Gastrocnemius medialis (tissue), 4 donors: ENCODE measurements at regions not wholly inside any gene's neighbourhood (a gene's known extent, or its start where the extent isn't known, plus 50 kb on each side); places are given as distances from the start of the nearest gene placed in this dataset.
"Not testable (repeated sequence)": the region's sequence is repeated elsewhere in the genome, so short reads cannot be mapped to it uniquely, and the experiment has no call there.

Source experiments
- ATAC-seq, 2 donors: fragments of 150-250 bp; one replicate each; pipeline ENCODE4 v1.9.1; 2016
- DNase-seq, 2 donors: peaks; one replicate each; pipeline ENCODE4 v3.0.0-alpha.2; 2019
- H3K27ac ChIP-seq, 4 donors: fragments of 200-600 bp; sonication (generic); 1 replicate in 1 of 4; 2 replicates in 3 of 4; pipeline ENCODE4 v1.5.1; 2016 to 2018; ENCODE audit warnings: mild to moderate bottlenecking in 2 of 4, moderate library complexity in 1 of 4
- H3K27me3 ChIP-seq, 3 donors: fragments of 200-600 bp; sonication (generic) in 2 of 3; 1 replicate in 1 of 3; 2 replicates in 2 of 3; pipeline versions ENCODE4 v1.5.1 to v1.6.0; 2016 to 2019; ENCODE audit warnings: mild to moderate bottlenecking in 1 of 3, moderate library complexity in 1 of 3
- H3K36me3 ChIP-seq, 2 donors: fragments of 200-600 bp; sonication (generic) in 1 of 2; one replicate each; pipeline ENCODE4 v1.5.1; 2017 to 2018
- H3K4me1 ChIP-seq, 2 donors: fragments of 200-600 bp; sonication (generic) in 1 of 2; one replicate each; pipeline ENCODE4 v1.5.1; 2016 to 2017; ENCODE audit warnings: mild to moderate bottlenecking in 2 of 2
- H3K4me3 ChIP-seq, 4 donors: fragments of 200-600 bp; sonication (generic) in 3 of 4; 1 replicate in 1 of 4; 2 replicates in 3 of 4; pipeline ENCODE4 v1.5.1; 2016 to 2019; ENCODE audit warnings: mild to moderate bottlenecking in 2 of 4
- H3K9me3 ChIP-seq, 3 donors: fragments of 200-600 bp; sonication (generic) in 2 of 3; 1 replicate in 1 of 3; 2 replicates in 2 of 3; pipeline ENCODE4 v1.5.1; 2016 to 2019
- POLR2A ChIP-seq, 2 donors: fragments of 450-650 bp; IDR thresholded peaks; one replicate each; pipeline ENCODE4 v1.6.1; 2017; ENCODE audit warnings: antibody characterized with exemption in 2 of 2, mild to moderate bottlenecking in 2 of 2, moderate library complexity in 2 of 2
- in situ Hi-C, 4 donors: fragments of 200-750 bp; cut with MboI; loops; one replicate each; pipeline versions ENCODE4 v1.15.0 to v1.8.0; 2017; ENCODE audit warnings: low sequenced_read_pairs in 4 of 4
- intact Hi-C: fragments of 100-400 bp; cut with DNase I; formaldehyde crosslinking; loops from one replicate; pipeline ENCODE4 v1.15.1; 2023; ENCODE audit warnings: low total_unique reads
- TF ChIP-seq, protein P1 (sequence below), 5 experiments: fragments of 450-650 bp in 3 of 5; fragments of 200-600 bp in 2 of 5; sonication (generic) in 2 of 5; IDR thresholded peaks in 4 of 5; conservative IDR thresholded peaks in 1 of 5; 1 replicate in 4 of 5; 2 replicates in 1 of 5; pipeline ENCODE4 v1.5.1; 2016 to 2019; ENCODE audit warnings: antibody characterized with exemption in 5 of 5, mild to moderate bottlenecking in 3 of 5, moderate library complexity in 3 of 5

DNA sequence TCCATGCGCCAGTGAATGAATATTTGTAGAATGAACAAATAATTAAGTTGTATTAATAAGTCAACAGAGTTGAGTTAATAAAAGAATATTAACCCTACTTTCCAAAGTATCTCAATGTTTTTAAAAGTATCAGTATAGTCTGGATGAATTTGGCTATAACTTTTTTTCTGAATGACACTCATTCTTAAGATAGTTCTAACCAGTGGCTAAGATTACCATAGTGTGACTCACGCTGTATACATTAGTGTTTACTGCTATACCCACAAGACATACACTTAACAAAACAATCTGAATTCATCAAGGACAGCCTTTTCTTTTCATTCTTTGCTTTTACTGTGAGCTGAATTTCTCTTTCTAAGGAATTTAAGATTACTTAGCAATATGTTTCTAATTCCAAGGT lies 77.0 kb upstream of the PDE1A start:
- ATAC-seq: no peak
- H3K27ac ChIP-seq: no peak overlapping the region
- TF ChIP-seq, protein P1, sequence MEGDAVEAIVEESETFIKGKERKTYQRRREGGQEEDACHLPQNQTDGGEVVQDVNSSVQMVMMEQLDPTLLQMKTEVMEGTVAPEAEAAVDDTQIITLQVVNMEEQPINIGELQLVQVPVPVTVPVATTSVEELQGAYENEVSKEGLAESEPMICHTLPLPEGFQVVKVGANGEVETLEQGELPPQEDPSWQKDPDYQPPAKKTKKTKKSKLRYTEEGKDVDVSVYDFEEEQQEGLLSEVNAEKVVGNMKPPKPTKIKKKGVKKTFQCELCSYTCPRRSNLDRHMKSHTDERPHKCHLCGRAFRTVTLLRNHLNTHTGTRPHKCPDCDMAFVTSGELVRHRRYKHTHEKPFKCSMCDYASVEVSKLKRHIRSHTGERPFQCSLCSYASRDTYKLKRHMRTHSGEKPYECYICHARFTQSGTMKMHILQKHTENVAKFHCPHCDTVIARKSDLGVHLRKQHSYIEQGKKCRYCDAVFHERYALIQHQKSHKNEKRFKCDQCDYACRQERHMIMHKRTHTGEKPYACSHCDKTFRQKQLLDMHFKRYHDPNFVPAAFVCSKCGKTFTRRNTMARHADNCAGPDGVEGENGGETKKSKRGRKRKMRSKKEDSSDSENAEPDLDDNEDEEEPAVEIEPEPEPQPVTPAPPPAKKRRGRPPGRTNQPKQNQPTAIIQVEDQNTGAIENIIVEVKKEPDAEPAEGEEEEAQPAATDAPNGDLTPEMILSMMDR (IDR thresholded peaks at IDR 0.05 in 4 of 5, conservative IDR thresholded peaks at IDR 0.05 in 1 of 5): no peak
- TF ChIP-seq POLR2A (IDR thresholded peaks at IDR 0.05): no peak

DNA sequence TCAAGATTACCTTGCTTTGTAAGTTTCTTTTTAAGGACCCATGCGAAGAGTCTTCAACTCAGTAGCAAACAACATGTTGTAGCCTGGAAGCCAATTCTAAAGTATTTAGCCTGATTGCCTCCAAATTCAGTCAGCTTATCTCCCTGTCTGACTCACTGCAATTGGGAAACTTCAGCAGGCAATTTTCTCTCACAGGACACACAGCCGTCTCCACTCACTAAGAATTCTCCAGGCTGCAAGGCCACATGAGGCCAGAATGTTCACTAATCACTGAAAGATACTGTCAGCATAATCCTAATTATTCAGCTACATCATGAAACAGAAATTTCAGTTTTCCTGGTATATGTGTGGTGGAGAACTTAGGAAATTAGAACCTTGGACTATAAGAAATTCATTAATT lies 78.1 kb upstream of the PDE1A start:
- Histone ChIP-seq H3K36me3 (no peaks in the 10 kb centered on the region), H3K27me3 (no peaks in the 10 kb centered on the region), H3K4me1 (no peaks in the 10 kb centered on the region), H3K9me3 (no peaks in the 10 kb centered on the region), H3K4me3 (no peak overlapping the region), H3K27ac (no peak overlapping the region)
- no peak for ATAC-seq
- no peak for DNase-seq
- TF ChIP-seq POLR2A (IDR thresholded peaks at IDR 0.05): no peak
- TF ChIP-seq, protein P1 (IDR thresholded peaks at IDR 0.05 in 4 of 5, conservative IDR thresholded peaks at IDR 0.05 in 1 of 5): no peak
- intact Hi-C loops (no loop called here), in situ Hi-C loops (no loop called here)

More for the DNA sequence above, 77.0 kb upstream of the PDE1A start:
- Histone ChIP-seq H3K4me3 (no peak overlapping the region), H3K36me3 (no peaks in the 10 kb centered on the region), H3K9me3 (no peaks in the 10 kb centered on the region), H3K27me3 (no peaks in the 10 kb centered on the region), H3K4me1 (no peaks in the 10 kb centered on the region)
- intact Hi-C loops (no loop called here), in situ Hi-C loops (no loop called here)
- no peak for DNase-seq

DNA sequence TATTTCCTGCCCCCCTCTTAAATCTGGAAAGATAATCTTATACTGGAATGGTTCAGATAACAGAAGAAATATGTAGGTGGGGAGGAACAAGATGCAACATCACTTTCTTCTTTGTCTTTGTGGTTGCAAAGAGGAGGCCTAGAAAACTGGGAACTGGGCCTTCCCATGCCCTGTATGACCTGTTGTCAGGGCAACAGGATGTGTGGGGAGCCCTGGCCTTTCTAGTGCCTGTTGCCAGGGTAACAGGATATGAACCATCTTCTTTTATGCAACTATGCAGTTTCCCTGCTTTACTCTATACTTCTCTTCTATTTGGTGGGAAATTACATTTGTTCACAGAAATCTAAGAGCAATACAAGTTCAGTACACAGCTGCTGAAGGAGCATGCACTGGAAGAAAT lies 79.8 kb upstream of the PDE1A start:
- in situ Hi-C loops (no loop called here), intact Hi-C loops (no loop called here)
- H3K27me3 ChIP-seq: no peaks in the 10 kb centered on the region
- H3K4me3 ChIP-seq: no peak overlapping the region
- H3K36me3 ChIP-seq: no peaks in the 10 kb centered on the region
- no peaks in the 10 kb centered on the region for H3K4me1 ChIP-seq
- H3K27ac ChIP-seq: no peak overlapping the region
- ATAC-seq: no peak
- H3K9me3 ChIP-seq: no peaks in the 10 kb centered on the region
- no peak for DNase-seq
- TF ChIP-seq, protein P1 (IDR thresholded peaks at IDR 0.05 in 4 of 5, conservative IDR thresholded peaks at IDR 0.05 in 1 of 5): no peak
- TF ChIP-seq POLR2A (IDR thresholded peaks at IDR 0.05): no peak

DNA sequence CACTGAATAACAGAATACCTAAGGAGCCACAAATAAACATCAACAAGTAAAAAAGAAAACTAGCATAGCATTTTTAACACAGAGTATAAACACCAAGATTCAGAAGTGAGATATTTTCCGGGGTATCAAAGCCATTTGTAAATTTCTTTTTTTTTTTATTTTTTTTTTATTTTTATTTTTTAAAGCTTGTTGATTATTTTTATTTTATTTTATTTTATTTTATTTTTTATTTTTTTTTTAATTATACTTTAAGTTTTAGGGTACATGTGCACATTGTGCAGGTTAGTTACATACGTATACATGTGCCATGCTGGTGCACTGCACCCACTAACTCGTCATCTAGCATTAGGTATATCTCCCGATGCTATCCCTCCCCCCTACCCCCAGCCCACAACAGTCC lies 81.7 kb upstream of the PDE1A start:
- in situ Hi-C loops, H3K27me3 ChIP-seq, ATAC-seq, H3K27ac ChIP-seq, intact Hi-C loops, H3K36me3 ChIP-seq, H3K4me1 ChIP-seq, DNase-seq, H3K4me3 ChIP-seq, H3K9me3 ChIP-seq: not testable (repeated sequence)

DNA sequence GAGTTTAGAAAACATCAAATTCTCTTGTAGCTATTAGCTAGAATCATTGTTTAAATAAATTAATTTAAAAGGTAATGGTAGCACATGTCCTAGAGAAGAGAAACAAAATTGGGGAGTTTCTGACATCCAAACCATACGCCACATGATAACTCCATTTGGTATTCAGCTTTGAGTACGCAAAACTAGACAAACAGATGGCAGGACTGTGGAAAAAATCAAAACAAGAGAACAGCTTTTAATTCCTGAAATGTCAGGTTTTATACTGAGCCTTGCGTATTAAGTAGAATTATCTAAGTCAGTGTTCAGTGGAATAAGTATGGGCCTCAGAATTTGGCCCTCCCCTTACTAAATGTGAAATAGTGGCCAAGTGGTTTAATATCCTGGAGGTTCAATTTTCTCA lies 82.4 kb upstream of the PDE1A start:
- no peak overlapping the region for H3K27ac ChIP-seq
- ATAC-seq: no peak
- no peaks in the 10 kb centered on the region for H3K36me3 ChIP-seq
- H3K27me3 ChIP-seq: no peaks in the 10 kb centered on the region
- H3K9me3 ChIP-seq: no peaks in the 10 kb centered on the region
- intact Hi-C loops: no loop called here
- H3K4me1 ChIP-seq: no peaks in the 10 kb centered on the region
- TF ChIP-seq POLR2A (IDR thresholded peaks at IDR 0.05): no peak
- TF ChIP-seq, protein P1 (IDR thresholded peaks at IDR 0.05 in 4 of 5, conservative IDR thresholded peaks at IDR 0.05 in 1 of 5): no peak
- DNase-seq: no peak
- in situ Hi-C loops: no loop called here
- no peak overlapping the region for H3K4me3 ChIP-seq
